Vagina (tissue), 2 donors: ENCODE measurements at regions not wholly inside any gene's neighbourhood (a gene's known extent, or its start where the extent isn't known, plus 50 kb on each side); places are given as distances from the start of the nearest gene placed in this dataset.

ENCODE experiments used
- DNase-seq, 2 donors: peaks; one replicate each; pipeline ENCODE4 v3.0.0-alpha.2; 2017; ENCODE audit errors: extremely low spot score in 2 of 2
- H3K27ac ChIP-seq: fragments of 200-600 bp; sonication (generic); one replicate; pipeline ENCODE4 v1.5.1; 2019
- H3K27me3 ChIP-seq: fragments of 200-600 bp; sonication (generic); one replicate; pipeline ENCODE4 v1.5.1; 2019
- H3K36me3 ChIP-seq, 2 donors: fragments of 200-600 bp; sonication (generic); one replicate each; pipeline ENCODE4 v1.5.1; 2017 to 2019
- H3K4me1 ChIP-seq: fragments of 200-600 bp; sonication (generic); one replicate; pipeline ENCODE4 v1.5.1; 2019
- H3K4me3 ChIP-seq, 2 donors: fragments of 200-600 bp; sonication (generic); 1 replicate in 1 of 2; 2 replicates in 1 of 2; pipeline ENCODE4 v1.5.1; 2016 to 2019
- H3K9me3 ChIP-seq: fragments of 200-600 bp; sonication (generic); one replicate; pipeline ENCODE4 v1.5.1; 2019
- CTCF ChIP-seq, 3 experiments: fragments of 450-650 bp in 2 of 3; fragments of 200-600 bp in 1 of 3; sonication (generic) in 1 of 3; IDR thresholded peaks; one replicate each; pipeline ENCODE4 v1.5.1; 2017 to 2019; ENCODE audit warnings: antibody characterized with exemption in 3 of 3, mild to moderate bottlenecking in 2 of 3, moderate library complexity in 2 of 3
- POLR2A ChIP-seq, 2 donors: fragments of 450-650 bp; IDR thresholded peaks; one replicate each; pipeline ENCODE4 v1.6.1; 2017; ENCODE audit warnings: antibody characterized with exemption in 2 of 2, mild to moderate bottlenecking in 2 of 2, moderate library complexity in 2 of 2
- POLR2AphosphoS5 ChIP-seq, 2 donors: sonication (generic); formaldehyde crosslinking; IDR thresholded peaks; one replicate each; pipeline ENCODE4 v1.9.0; 2017; ENCODE audit warnings: antibody characterized with exemption in 2 of 2, mild to moderate bottlenecking in 2 of 2, low read depth in 1 of 2; ENCODE audit not compliant: insufficient read depth in 1 of 2
- intact Hi-C: fragments of 100-400 bp; cut with DNase I; formaldehyde crosslinking; loops from one replicate; pipeline ENCODE4 v1.15.1; 2023

GRCh38 chr3:124283652-124284023 is 291.7 kb upstream of the ROPN1 start:
- Histone ChIP-seq H3K36me3 (no peaks in the 10 kb centered on the region), H3K4me3 (no peak overlapping the region), H3K27ac (peak overlapping the region; percentile 31), H3K9me3 (no peaks in the 10 kb centered on the region), H3K27me3 (no peaks in the 10 kb centered on the region), H3K4me1 (peaks cover 9% of the 10 kb centered on the region)
- TF ChIP-seq POLR2A (IDR thresholded peaks at IDR 0.05) (no peak), CTCF (IDR thresholded peaks at IDR 0.05) (no peak), POLR2AphosphoS5 (IDR thresholded peaks at IDR 0.05; ENCODE audit: insufficient read depth in 1 of 2, low read depth in 1 of 2) (no peak)
- no peak for DNase-seq
- intact Hi-C loops: no loop called here

GRCh38 chr3:124288996-124289395 is 297.1 kb upstream of the ROPN1 start:
- intact Hi-C loops: no loop called here
- no peaks in the 10 kb centered on the region for H3K36me3 ChIP-seq
- TF ChIP-seq CTCF (IDR thresholded peaks at IDR 0.05): no peak
- TF ChIP-seq POLR2AphosphoS5 (IDR thresholded peaks at IDR 0.05; ENCODE audit: insufficient read depth in 1 of 2, low read depth in 1 of 2): no peak
- no peak for TF ChIP-seq POLR2A (IDR thresholded peaks at IDR 0.05)
- H3K9me3 ChIP-seq: no peaks in the 10 kb centered on the region
- no peak overlapping the region for H3K27ac ChIP-seq
- no peak overlapping the region for H3K4me3 ChIP-seq
- H3K27me3 ChIP-seq: no peaks in the 10 kb centered on the region
- no peak for DNase-seq
- peaks cover 2% of the 10 kb centered on the region for H3K4me1 ChIP-seq

- DNase-seq: no peak
- no peak overlapping the region for H3K27ac ChIP-seq
- intact Hi-C loops: no loop called here
- no peaks in the 10 kb centered on the region for H3K27me3 ChIP-seq
- TF ChIP-seq POLR2AphosphoS5 (IDR thresholded peaks at IDR 0.05; ENCODE audit: insufficient read depth in 1 of 2, low read depth in 1 of 2) (no peak), CTCF (IDR thresholded peaks at IDR 0.05) (no peak), POLR2A (IDR thresholded peaks at IDR 0.05) (no peak)
- H3K4me1 ChIP-seq: no peaks in the 10 kb centered on the region
- H3K4me3 ChIP-seq: no peak overlapping the region
- H3K9me3 ChIP-seq: no peaks in the 10 kb centered on the region
- H3K36me3 ChIP-seq: no peaks in the 10 kb centered on the region
These were observed 299.1 kb upstream of the ROPN1 start for GRCh38 chr3:124291008-124291407.

GRCh38 chr3:124292329-124292728 is 300.4 kb upstream of the ROPN1 start:
- intact Hi-C loops: no loop called here
- no peak overlapping the region for H3K4me3 ChIP-seq
- H3K4me1 ChIP-seq: no peaks in the 10 kb centered on the region
- H3K36me3 ChIP-seq: no peaks in the 10 kb centered on the region
- TF ChIP-seq CTCF (IDR thresholded peaks at IDR 0.05) (no peak), POLR2A (IDR thresholded peaks at IDR 0.05) (no peak), POLR2AphosphoS5 (IDR thresholded peaks at IDR 0.05; ENCODE audit: insufficient read depth in 1 of 2, low read depth in 1 of 2) (no peak)
- DNase-seq: no peak
- no peak overlapping the region for H3K27ac ChIP-seq
- H3K27me3 ChIP-seq: no peaks in the 10 kb centered on the region
- H3K9me3 ChIP-seq: no peaks in the 10 kb centered on the region

GRCh38 chr3:124293584-124293983 is 301.7 kb upstream of the ROPN1 start:
- Histone ChIP-seq H3K4me1 (no peaks in the 10 kb centered on the region), H3K9me3 (no peaks in the 10 kb centered on the region), H3K27me3 (no peaks in the 10 kb centered on the region), H3K4me3 (no peak overlapping the region), H3K27ac (no peak overlapping the region), H3K36me3 (no peaks in the 10 kb centered on the region)
- TF ChIP-seq POLR2AphosphoS5 (IDR thresholded peaks at IDR 0.05; ENCODE audit: insufficient read depth in 1 of 2, low read depth in 1 of 2) (no peak), POLR2A (IDR thresholded peaks at IDR 0.05) (no peak), CTCF (IDR thresholded peaks at IDR 0.05) (no peak)
- DNase-seq: no peak
- intact Hi-C loops: no loop called here
